A673 (cell line): ENCODE measurements at regions not wholly inside any gene's neighbourhood (a gene's known extent, or its start where the extent isn't known, plus 50 kb on each side); places are given as distances from the start of the nearest gene placed in this dataset.

Source experiments
- BruUV-seq: library from RNA; stranded (reverse); fragments of 400-500 nt; replicated peaks from 2 replicates; lab custom pipeline; 2021; lab: Mats Ljungman, UMichigan
- CTCF ChIA-PET: fragments of 300-600 bp; sonication (Branson Sonifier 250); formaldehyde crosslinking; loops from one replicate; lab custom pipeline; 2022; ENCODE audit warnings: antibody characterized with exemption; lab: Charles Lee
- POLR2A ChIA-PET: fragments of 300-600 bp; sonication (Branson Sonifier 250); formaldehyde crosslinking; loops from one replicate; lab custom pipeline; 2022; ENCODE audit warnings: antibody characterized with exemption; ENCODE audit not compliant: low non-redundant PET; lab: Charles Lee
- DNase-seq: peaks from one replicate; pipeline ENCODE4 v3.0.0-alpha.2; 2015; ENCODE audit warnings: low spot score
- H3K27ac ChIP-seq: fragments of 200-600 bp; sonication (generic); 2 replicates; pipeline ENCODE4 v1.5.1; 2016; ENCODE audit warnings: mixed run types, low read depth, mild to moderate bottlenecking, mixed read lengths, antibody characterized with exemption, low read length; ENCODE audit not compliant: poor library complexity, severe bottlenecking
- H3K27me3 ChIP-seq: fragments of 200-600 bp; sonication (generic); replicated peaks from 2 replicates; pipeline ENCODE4 v1.6.1; 2017; ENCODE audit warnings: mixed run types, low read depth, mild to moderate bottlenecking, mixed read lengths, antibody characterized with exemption, low read length; ENCODE audit not compliant: insufficient read depth, poor library complexity
- H3K36me3 ChIP-seq: fragments of 200-600 bp; sonication (generic); 2 replicates; pipeline ENCODE4 v1.6.1; 2016; ENCODE audit warnings: mixed run types, mild to moderate bottlenecking, mixed read lengths, antibody characterized with exemption, low read length; ENCODE audit not compliant: insufficient read depth, poor library complexity, severe bottlenecking
- H3K4me1 ChIP-seq: fragments of 200-600 bp; sonication (generic); 2 replicates; pipeline ENCODE4 v1.6.1; 2017; ENCODE audit warnings: mixed run types, mild to moderate bottlenecking, mixed read lengths, antibody characterized with exemption, low read length; ENCODE audit not compliant: insufficient read depth, poor library complexity, severe bottlenecking
- H3K4me3 ChIP-seq: fragments of 200-600 bp; sonication (generic); 2 replicates; pipeline ENCODE4 v1.5.1; 2016; ENCODE audit warnings: low read depth, mixed run types, mild to moderate bottlenecking, mixed read lengths, low read length; ENCODE audit not compliant: poor library complexity, severe bottlenecking
- H3K9me3 ChIP-seq: fragments of 200-600 bp; sonication (generic); 2 replicates; pipeline ENCODE4 v1.6.1; 2016; ENCODE audit warnings: mixed run types, low read depth, mild to moderate bottlenecking, mixed read lengths, antibody characterized with exemption, low read length; ENCODE audit not compliant: poor library complexity, severe bottlenecking
- CTCF ChIP-seq: fragments of 300-800, 200-600 bp; sonication (generic); conservative IDR thresholded peaks from 2 replicates; pipeline ENCODE4 v1.5.1; 2017; ENCODE audit warnings: low read depth, mild to moderate bottlenecking, antibody characterized with exemption, low read length, moderate library complexity, mixed read lengths
- EZH2 ChIP-seq: fragments of 200-600 bp; sonication (generic); IDR thresholded peaks from 2 replicates; pipeline ENCODE4 v1.6.1; 2017; ENCODE audit warnings: borderline replicate concordance, low read depth, mild to moderate bottlenecking, mixed read lengths, antibody characterized with exemption, low read length; ENCODE audit not compliant: poor library complexity, severe bottlenecking
- intact Hi-C: fragments of 100-400 bp; cut with micrococcal nuclease; formaldehyde crosslinking; loops from one replicate; pipeline ENCODE4 v1.10.0; 2022; ENCODE audit not compliant: unreplicated experiment

- TF ChIP-seq CTCF: no peak
- no peak for TF ChIP-seq EZH2
- H3K27me3 ChIP-seq: no peaks in the 10 kb centered on the region
- ChIA-PET POLR2A (no interaction called here), CTCF (no interaction called here)
- no peak overlapping the region for H3K4me3 ChIP-seq
- DNase-seq: no peak
- intact Hi-C loops: no loop called here
- BruUV-seq: no TSS peak
- H3K4me1 ChIP-seq: no peaks in the 10 kb centered on the region
- H3K36me3 ChIP-seq: no peaks in the 10 kb centered on the region
- H3K9me3 ChIP-seq: no peaks in the 10 kb centered on the region
- no peak overlapping the region for H3K27ac ChIP-seq
Observed at GRCh38 chr18:41170346-41170745, 784.7 kb upstream of the PIK3C3 start.

- intact Hi-C loops: no loop called here
- ChIA-PET POLR2A (no interaction called here), CTCF (no interaction called here)
- no peaks in the 10 kb centered on the region for H3K9me3 ChIP-seq
- no peak for DNase-seq
- no peaks in the 10 kb centered on the region for H3K4me1 ChIP-seq
- H3K27ac ChIP-seq: no peak overlapping the region
- BruUV-seq: no TSS peak
- TF ChIP-seq CTCF (no peak), EZH2 (no peak)
- H3K36me3 ChIP-seq: no peaks in the 10 kb centered on the region
- H3K4me3 ChIP-seq: no peak overlapping the region
- H3K27me3 ChIP-seq: no peaks in the 10 kb centered on the region
Observed at GRCh38 chr18:41165625-41166024, 789.4 kb upstream of the PIK3C3 start.

GRCh38 chr18:41162781-41163180, 792.3 kb upstream of the PIK3C3 start:
- no peak overlapping the region for H3K27ac ChIP-seq
- no peaks in the 10 kb centered on the region for H3K4me1 ChIP-seq
- POLR2A ChIA-PET: no interaction called here
- no peaks in the 10 kb centered on the region for H3K9me3 ChIP-seq
- no peak for TF ChIP-seq EZH2
- TF ChIP-seq CTCF: no peak
- intact Hi-C loops: no loop called here
- H3K4me3 ChIP-seq: no peak overlapping the region
- H3K27me3 ChIP-seq: no peaks in the 10 kb centered on the region
- no peaks in the 10 kb centered on the region for H3K36me3 ChIP-seq
- CTCF ChIA-PET: no interaction called here
- DNase-seq: no peak
- no TSS peak for BruUV-seq
